Muscle layer of duodenum (tissue), 2 donors: ENCODE measurements at regions not wholly inside any gene's neighbourhood (a gene's known extent, or its start where the extent isn't known, plus 50 kb on each side); places are given as distances from the start of the nearest gene placed in this dataset.
"Not testable (repeated sequence)": the region's sequence is repeated elsewhere in the genome, so short reads cannot be mapped to it uniquely, and the experiment has no call there.

Source experiments
- H3K27ac ChIP-seq: one replicate; pipeline ENCODE4 v1.7.0; 2013; ENCODE audit warnings: mild to moderate bottlenecking, low read length
- H3K27me3 ChIP-seq: one replicate; pipeline ENCODE4 v1.7.0; 2013; ENCODE audit warnings: low read depth, mild to moderate bottlenecking, control low read depth, low read length
- H3K36me3 ChIP-seq, 2 donors: one replicate each; pipeline ENCODE4 v1.7.0; 2013; ENCODE audit warnings: low read length in 2 of 2, control low read depth in 1 of 2, mild to moderate bottlenecking in 1 of 2; ENCODE audit not compliant: insufficient read depth in 2 of 2, control insufficient read depth in 1 of 2
- H3K4me1 ChIP-seq, 2 donors: one replicate each; pipeline ENCODE4 v1.7.0; 2013; ENCODE audit warnings: low read length in 2 of 2, mild to moderate bottlenecking in 2 of 2, control low read depth in 1 of 2, moderate library complexity in 1 of 2; ENCODE audit not compliant: insufficient read depth in 2 of 2, control insufficient read depth in 1 of 2
- H3K4me3 ChIP-seq, 2 donors: one replicate each; pipeline ENCODE4 v1.7.0; 2013; ENCODE audit warnings: low read length in 2 of 2, low read depth in 1 of 2, mild to moderate bottlenecking in 1 of 2
- H3K9me3 ChIP-seq, 2 donors: one replicate each; pipeline ENCODE4 v1.7.0; 2013; ENCODE audit warnings: low read length in 2 of 2, control low read depth in 1 of 2, mild to moderate bottlenecking in 1 of 2; ENCODE audit not compliant: control insufficient read depth in 1 of 2
- donor health status: healthy.

DNA sequence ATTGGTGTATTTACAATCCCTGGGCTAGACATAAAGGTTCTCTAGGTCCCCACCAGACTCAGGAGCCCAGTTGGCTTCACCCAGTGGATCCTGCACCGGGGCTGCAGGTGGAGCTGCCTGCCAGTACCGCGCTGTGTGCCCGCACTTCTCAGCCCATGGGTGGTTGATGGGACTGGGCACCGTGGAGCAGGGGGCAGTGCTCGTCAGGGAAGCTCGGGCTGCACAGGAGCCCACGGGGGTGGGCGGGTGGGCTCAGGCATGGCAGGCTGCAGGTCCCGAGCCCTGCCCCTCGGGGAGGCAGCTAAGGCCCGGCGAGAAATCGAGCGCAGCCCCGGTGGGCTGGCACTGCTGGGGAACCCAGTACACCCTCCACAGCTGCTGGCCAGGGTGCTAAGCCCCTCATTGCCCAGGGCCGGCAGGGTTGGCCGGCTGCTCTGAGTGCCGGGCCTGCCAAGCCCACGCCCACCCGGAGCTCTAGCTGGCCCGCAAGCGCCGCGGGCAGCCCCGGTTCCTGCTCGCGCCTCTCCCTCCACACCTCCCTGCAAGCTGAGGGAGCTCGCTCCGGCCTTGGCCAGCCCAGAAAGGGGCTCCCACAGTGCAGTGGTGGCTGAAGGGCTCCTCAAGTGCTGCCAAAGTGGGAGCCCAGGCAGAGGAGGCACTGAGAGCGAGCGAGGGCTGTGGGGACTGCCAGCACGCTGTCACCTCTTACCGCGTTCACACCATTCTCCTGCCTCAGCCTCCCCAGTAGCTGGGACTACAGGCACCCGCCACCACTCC, 353.5 kb upstream of the HS6ST1 start:
- not testable (repeated sequence) for H3K27ac ChIP-seq, H3K27me3 ChIP-seq, H3K4me3 ChIP-seq, H3K9me3 ChIP-seq, H3K4me1 ChIP-seq, H3K36me3 ChIP-seq

DNA sequence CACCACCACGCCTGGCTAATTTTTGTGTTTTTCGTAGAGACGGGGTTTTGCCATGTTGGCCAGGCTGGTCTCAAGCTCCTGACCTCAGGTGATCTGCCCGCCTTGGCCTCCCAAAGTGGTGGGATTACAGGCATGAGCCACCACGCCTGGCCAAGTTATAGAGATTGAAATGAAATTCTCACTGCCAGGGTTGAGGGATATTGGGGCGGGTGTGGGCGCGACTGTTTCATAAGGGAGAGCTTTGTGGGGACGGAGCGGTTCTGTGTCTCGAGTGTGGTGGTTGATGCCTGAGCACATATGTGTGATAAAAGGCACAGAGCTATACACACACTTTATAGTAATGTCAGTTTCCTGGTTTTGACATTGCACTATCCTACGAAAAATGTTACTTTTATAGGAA, 361.0 kb upstream of the HS6ST1 start:
- H3K27me3 ChIP-seq, H3K36me3 ChIP-seq, H3K4me1 ChIP-seq, H3K9me3 ChIP-seq, H3K27ac ChIP-seq, H3K4me3 ChIP-seq: not testable (repeated sequence)

DNA sequence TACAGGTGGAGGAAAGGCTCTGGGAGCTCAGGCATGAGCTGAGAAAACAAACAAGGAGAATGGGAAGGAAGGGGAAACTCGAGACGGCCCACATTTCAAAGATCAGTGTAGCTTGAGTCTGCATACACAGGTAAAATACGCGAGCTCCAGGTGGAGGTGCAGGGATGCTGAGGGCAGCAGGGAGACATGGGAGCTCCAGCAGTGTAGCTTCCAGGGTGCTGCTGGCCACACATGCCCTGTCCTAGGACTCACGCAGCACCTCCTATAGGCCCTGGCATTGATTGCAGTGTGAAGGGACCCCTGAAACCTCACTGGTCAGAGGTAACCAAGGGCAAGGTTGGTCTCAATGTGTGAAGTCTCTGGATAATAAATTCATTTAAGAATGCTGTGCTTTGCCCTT, 362.8 kb upstream of the HS6ST1 start:
- no peak overlapping the region for H3K4me3 ChIP-seq
- no peaks in the 10 kb centered on the region for H3K4me1 ChIP-seq
- H3K27ac ChIP-seq = no peak overlapping the region
- no peaks in the 10 kb centered on the region for H3K9me3 ChIP-seq
- H3K27me3 ChIP-seq = no peaks in the 10 kb centered on the region
- H3K36me3 ChIP-seq = no peaks in the 10 kb centered on the region

DNA sequence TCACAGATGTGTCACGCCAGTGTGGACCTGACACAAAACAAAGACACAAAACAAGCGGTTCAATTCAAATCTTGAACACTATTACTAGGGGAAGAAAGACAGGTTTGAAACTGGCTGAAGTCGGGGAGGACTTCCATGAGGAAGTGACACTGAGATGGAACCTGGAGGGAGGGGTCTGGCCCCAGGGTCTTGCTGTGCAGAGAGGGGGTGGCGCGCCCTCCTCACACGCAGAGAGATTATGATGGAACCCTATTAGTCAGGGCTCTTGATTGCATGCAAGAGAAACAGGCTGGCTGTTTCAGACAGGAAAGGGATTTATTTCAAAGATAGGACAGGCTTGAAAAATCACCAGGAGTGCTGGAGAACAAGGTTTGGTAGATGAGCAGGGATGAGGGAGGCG, 363.6 kb upstream of the HS6ST1 start:
- no peaks in the 10 kb centered on the region for H3K36me3 ChIP-seq
- no peak overlapping the region for H3K4me3 ChIP-seq
- H3K27me3 ChIP-seq = no peaks in the 10 kb centered on the region
- H3K4me1 ChIP-seq = no peaks in the 10 kb centered on the region
- no peak overlapping the region for H3K27ac ChIP-seq
- H3K9me3 ChIP-seq = no peaks in the 10 kb centered on the region

DNA sequence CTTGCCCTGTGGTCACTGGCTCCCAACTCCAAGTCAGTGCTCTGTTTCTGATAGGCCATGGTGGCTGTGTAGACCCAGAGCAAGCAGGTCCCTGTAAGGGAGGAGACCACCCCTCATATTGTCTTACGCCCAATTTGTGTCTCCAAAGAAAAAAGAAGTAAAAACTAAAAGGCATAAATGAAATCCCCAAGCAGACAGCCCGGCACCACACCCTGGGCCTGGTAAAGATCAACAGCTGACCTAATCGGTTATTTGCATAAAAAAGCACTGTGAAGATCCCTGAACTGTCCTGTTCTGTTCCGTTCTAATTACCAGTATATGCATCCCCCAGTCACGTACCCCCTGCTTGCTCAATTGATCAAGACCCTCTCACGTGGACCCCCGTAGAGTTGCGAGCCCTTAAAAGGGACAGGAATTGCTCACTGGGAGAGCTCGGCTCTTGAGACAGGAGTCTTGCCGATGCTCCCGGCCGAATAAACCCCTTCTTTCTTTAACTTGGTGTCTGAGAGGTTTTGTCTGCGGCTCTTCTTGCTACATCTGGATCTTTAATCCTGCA, 364.1 kb upstream of the HS6ST1 start:
- Histone ChIP-seq H3K4me3 (no peak overlapping the region), H3K36me3 (no peaks in the 10 kb centered on the region), H3K9me3 (no peaks in the 10 kb centered on the region), H3K27ac (no peak overlapping the region), H3K4me1 (no peaks in the 10 kb centered on the region), H3K27me3 (no peaks in the 10 kb centered on the region)

DNA sequence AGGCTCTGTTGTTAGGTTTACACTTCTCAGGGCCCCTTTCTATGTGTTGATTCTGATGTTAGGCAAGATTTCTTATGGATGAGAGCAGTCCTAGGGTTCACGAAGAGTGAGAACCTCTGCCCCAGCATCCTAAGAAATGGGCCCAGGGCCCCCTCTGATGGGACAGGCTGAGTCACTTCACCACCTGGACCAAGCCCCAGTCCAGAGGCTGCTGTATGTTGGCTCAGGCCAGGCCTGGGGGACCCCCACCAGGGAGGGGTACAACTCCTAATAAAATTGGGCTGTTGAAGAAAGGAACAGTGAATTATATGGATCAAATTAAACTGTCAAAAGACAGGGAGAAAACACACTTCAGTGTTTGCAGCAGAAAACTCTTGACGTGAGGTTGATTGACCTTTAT, 365.9 kb upstream of the HS6ST1 start:
- no peaks in the 10 kb centered on the region for H3K9me3 ChIP-seq
- H3K27ac ChIP-seq = no peak overlapping the region
- H3K4me1 ChIP-seq = no peaks in the 10 kb centered on the region
- H3K27me3 ChIP-seq = no peaks in the 10 kb centered on the region
- no peak overlapping the region for H3K4me3 ChIP-seq
- H3K36me3 ChIP-seq = no peaks in the 10 kb centered on the region

DNA sequence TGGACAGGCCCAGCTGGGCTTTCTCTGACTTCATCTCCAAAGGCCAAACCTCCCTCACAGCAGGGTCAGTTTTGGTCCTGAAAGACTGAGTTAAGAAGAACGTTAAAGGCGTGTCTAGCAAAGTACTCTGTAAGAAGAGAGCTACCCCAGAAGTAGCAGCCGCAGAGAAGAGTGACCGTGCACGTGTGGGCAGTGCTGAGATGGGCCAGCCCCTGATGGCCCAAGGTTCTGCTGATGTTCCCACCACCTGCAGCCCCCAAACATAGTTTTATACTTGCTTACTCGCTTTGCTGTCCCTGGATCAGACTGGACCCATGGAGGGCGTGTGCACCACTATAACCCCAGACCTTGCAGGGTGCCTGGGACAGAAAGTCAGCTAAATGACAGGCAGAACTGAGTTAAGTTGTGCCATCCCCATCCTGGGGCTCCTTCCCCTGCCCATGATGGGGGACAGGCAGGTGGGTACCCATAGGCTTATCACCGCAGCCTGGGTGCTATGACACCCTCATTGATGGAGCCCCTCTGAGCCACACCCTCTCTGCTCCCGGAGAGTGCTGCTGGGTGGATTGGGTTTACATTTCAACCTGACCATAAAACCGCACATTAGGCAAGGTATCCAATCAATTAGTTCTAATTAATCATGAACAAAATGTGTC, 367.3 kb upstream of the HS6ST1 start:
- H3K36me3 ChIP-seq = no peaks in the 10 kb centered on the region
- no peaks in the 10 kb centered on the region for H3K9me3 ChIP-seq
- H3K27ac ChIP-seq = no peak overlapping the region
- H3K4me1 ChIP-seq = no peaks in the 10 kb centered on the region
- H3K4me3 ChIP-seq = no peak overlapping the region
- H3K27me3 ChIP-seq = no peaks in the 10 kb centered on the region

DNA sequence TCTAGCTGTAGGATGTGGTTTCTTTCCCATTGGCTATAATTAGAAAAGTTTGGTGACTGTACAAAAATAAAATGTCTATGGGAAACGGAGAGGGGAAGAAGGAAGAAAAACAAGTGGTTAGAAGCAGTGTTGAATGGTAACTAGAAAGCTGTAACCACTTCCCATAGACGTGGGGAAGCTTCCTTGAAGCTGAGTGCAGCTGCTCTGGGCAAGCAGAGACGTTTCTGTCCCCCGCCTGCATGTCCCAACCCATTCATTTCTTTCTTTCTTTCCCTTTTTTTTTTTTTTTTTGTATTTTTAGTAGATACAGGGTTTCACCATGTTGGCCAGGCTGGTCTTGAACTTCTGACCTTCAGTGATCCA, 367.8 kb upstream of the HS6ST1 start:
- H3K27me3 ChIP-seq = no peaks in the 10 kb centered on the region
- no peaks in the 10 kb centered on the region for H3K36me3 ChIP-seq
- H3K4me3 ChIP-seq = no peak overlapping the region
- H3K4me1 ChIP-seq = no peaks in the 10 kb centered on the region
- no peak overlapping the region for H3K27ac ChIP-seq
- H3K9me3 ChIP-seq = no peaks in the 10 kb centered on the region

DNA sequence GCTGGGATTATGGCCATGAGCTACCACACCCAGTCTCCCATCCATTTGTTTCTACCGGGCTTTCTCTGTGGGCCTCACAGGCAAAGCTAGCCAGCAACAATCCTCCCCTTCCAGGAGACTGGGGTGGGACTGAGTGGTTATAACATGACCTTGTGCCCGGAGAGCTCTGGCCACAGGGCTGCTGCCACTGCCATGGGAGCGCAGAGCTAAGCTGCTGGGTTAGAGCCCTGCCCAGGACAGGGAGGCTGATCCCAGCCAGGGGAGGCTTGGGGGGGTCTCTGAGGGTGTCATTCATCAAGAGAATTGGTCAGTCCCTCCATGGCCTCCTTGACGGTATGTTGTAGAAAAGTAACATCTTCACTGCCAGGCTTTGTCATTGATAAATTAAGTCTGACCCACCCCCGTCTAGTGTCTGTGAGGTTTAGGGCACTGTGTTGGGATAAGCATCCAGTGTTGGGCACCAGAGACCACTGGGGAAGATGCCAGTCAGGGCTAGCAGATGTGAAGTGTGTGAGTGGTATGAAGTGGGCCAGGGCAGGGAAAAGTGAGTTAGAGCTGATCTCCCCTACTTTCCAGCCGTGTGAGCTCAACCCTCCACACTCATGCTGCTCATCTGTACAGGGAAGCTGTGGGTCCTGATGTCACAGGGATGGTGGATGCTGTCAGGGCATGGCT, 368.4 kb upstream of the HS6ST1 start:
- no peaks in the 10 kb centered on the region for H3K4me1 ChIP-seq
- H3K36me3 ChIP-seq = no peaks in the 10 kb centered on the region
- no peaks in the 10 kb centered on the region for H3K9me3 ChIP-seq
- no peaks in the 10 kb centered on the region for H3K27me3 ChIP-seq
- no peak overlapping the region for H3K27ac ChIP-seq
- H3K4me3 ChIP-seq = no peak overlapping the region

DNA sequence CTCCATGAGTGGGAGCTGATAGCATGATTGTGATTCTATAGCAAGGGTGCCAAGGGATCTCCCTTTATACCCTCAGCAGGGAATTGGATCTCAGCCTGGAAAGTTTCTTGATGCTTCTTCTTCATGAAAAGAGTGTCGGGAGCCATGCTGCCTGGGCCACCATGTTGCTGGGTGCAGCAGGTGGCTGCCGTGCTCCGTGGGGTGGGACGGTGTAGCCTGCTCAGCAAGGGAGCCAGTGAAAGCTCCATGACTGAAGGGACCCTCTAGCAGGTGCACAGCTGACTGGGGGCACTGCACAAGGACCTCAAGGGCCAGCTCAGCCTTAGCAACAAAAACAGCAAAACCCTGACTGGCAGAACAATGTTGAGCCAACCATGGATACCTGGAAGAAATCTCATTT, 368.9 kb upstream of the HS6ST1 start:
- Histone ChIP-seq H3K9me3 (no peaks in the 10 kb centered on the region), H3K4me3 (no peak overlapping the region), H3K27me3 (no peaks in the 10 kb centered on the region), H3K4me1 (no peaks in the 10 kb centered on the region), H3K36me3 (no peaks in the 10 kb centered on the region), H3K27ac (no peak overlapping the region)

DNA sequence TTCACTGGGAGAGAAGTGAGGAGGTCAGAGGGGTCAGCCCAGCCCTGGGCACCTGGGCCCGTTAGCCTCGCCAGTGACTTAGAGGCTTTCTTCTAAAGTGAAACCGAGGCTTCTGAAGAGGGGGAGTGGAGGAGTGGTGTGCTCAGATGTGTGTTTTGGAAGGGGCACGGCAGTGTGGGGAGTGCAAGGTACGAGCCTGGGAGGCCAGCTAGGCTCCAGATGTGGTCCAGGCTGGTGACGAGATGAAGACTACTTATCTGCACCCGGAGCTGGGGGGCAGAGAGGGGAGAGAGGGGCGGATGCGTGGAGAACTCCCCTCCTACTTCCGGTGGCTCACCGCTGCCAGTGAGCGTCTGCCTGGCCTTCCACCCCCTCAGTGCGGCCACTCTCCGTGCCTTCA, 371.3 kb upstream of the HS6ST1 start:
- H3K4me1 ChIP-seq = no peaks in the 10 kb centered on the region
- H3K36me3 ChIP-seq = no peaks in the 10 kb centered on the region
- H3K27me3 ChIP-seq = no peaks in the 10 kb centered on the region

More for the DNA sequence above, 371.3 kb upstream of the HS6ST1 start:
- no peak overlapping the region for H3K4me3 ChIP-seq
- H3K9me3 ChIP-seq = no peaks in the 10 kb centered on the region
- no peak overlapping the region for H3K27ac ChIP-seq
